Activated CD8-positive, alpha-beta T cell treated with anti-CD3 and anti-CD28 coated beads, Interleukin-2, amount 10 ng/mL, durations not matched to agents 7 days and 5 days (primary cell): ENCODE measurements at regions not wholly inside any gene's neighbourhood (a gene's known extent, or its start where the extent isn't known, plus 50 kb on each side); places are given as distances from the start of the nearest gene placed in this dataset.

ENCODE experiments used
- ATAC-seq: fragments of 150-1000 bp; cut with Tn5 transposase; one replicate; pipeline ENCODE4 v1.10.0; 2021; ENCODE audit warnings: moderate library complexity
- CTCF ChIA-PET: fragments of 350-600 bp; sonication (Branson Sonifier 250); formaldehyde crosslinking; loops from one replicate; lab custom pipeline; 2021; ENCODE audit warnings: antibody characterized with exemption; lab: Charles Lee
- POLR2A ChIA-PET: fragments of 350-600 bp; sonication (Branson Sonifier 250); formaldehyde crosslinking; loops from one replicate; lab custom pipeline; 2021; ENCODE audit warnings: antibody characterized with exemption; lab: Charles Lee
- DNase-seq: peaks from one replicate; pipeline ENCODE4 v3.0.0-alpha.2; 2020
- H3K27ac Mint-ChIP-seq: one replicate; pipeline ENCODE4 v1.8.0; 2021; ENCODE audit warnings: mild to moderate bottlenecking, mixed read lengths
- H3K27me3 Mint-ChIP-seq: one replicate; pipeline ENCODE4 v1.8.0; 2021; ENCODE audit warnings: low read depth, mixed read lengths
- H3K36me3 Mint-ChIP-seq: one replicate; pipeline ENCODE4 v1.8.0; 2021; ENCODE audit warnings: low read depth, mixed read lengths
- H3K4me1 Mint-ChIP-seq: one replicate; pipeline ENCODE4 v1.8.0; 2021; ENCODE audit warnings: low read depth, mixed read lengths
- H3K4me3 Mint-ChIP-seq: one replicate; pipeline ENCODE4 v1.8.0; 2021; ENCODE audit warnings: mild to moderate bottlenecking, mixed read lengths
- H3K9me3 Mint-ChIP-seq: one replicate; pipeline ENCODE4 v1.8.0; 2022; ENCODE audit warnings: mixed read lengths; ENCODE audit not compliant: insufficient read depth

GRCh38 chr1:22262583-22262982 lies 119.7 kb upstream of the WNT4 start:
- no peak overlapping the region for H3K4me3 Mint-ChIP-seq
- ChIA-PET CTCF (no interaction called here), POLR2A (no interaction called here)
- peak; percentile 53 for ATAC-seq
- H3K27ac Mint-ChIP-seq = no peak overlapping the region
- no peak for DNase-seq
- H3K36me3 Mint-ChIP-seq = no peaks in the 10 kb centered on the region
- peaks cover 2% of the 10 kb centered on the region for H3K4me1 Mint-ChIP-seq
- H3K27me3 Mint-ChIP-seq = peaks cover 2% of the 10 kb centered on the region
- no peaks in the 10 kb centered on the region for H3K9me3 Mint-ChIP-seq

GRCh38 chr1:22263359-22263758 lies 120.5 kb upstream of the WNT4 start:
- ATAC-seq = no peak
- Mint-ChIP-seq H3K4me3 (no peak overlapping the region), H3K27ac (no peak overlapping the region), H3K4me1 (peaks cover 2% of the 10 kb centered on the region), H3K36me3 (no peaks in the 10 kb centered on the region), H3K27me3 (peaks cover 2% of the 10 kb centered on the region), H3K9me3 (no peaks in the 10 kb centered on the region)
- POLR2A ChIA-PET = no interaction called here
- CTCF ChIA-PET = no interaction called here
- DNase-seq = no peak

- Mint-ChIP-seq H3K4me1 (peaks cover 2% of the 10 kb centered on the region), H3K27ac (no peak overlapping the region), H3K36me3 (no peaks in the 10 kb centered on the region), H3K9me3 (no peaks in the 10 kb centered on the region), H3K27me3 (peaks cover 2% of the 10 kb centered on the region), H3K4me3 (no peak overlapping the region)
- DNase-seq (no peak), ATAC-seq (no peak)
- ChIA-PET POLR2A (no interaction called here), CTCF (no interaction called here)
Measured at GRCh38 chr1:22264464-22265341, 121.8 kb upstream of the WNT4 start.

- ATAC-seq (no peak), DNase-seq (no peak)
- Mint-ChIP-seq H3K4me1 (peaks cover 2% of the 10 kb centered on the region), H3K27ac (no peak overlapping the region), H3K27me3 (peaks cover 2% of the 10 kb centered on the region), H3K4me3 (no peak overlapping the region), H3K9me3 (no peaks in the 10 kb centered on the region), H3K36me3 (no peaks in the 10 kb centered on the region)
- ChIA-PET CTCF (no interaction called here), POLR2A (no interaction called here)
Measured at GRCh38 chr1:22266141-22266540, 123.2 kb upstream of the WNT4 start.

- H3K9me3 Mint-ChIP-seq = no peaks in the 10 kb centered on the region
- ChIA-PET CTCF (no interaction called here), POLR2A (interaction anchor here (1.0 kb wide), 1 partner anchor 11 kb away, joined by 4 read pairs; no protein-coding TSS in a partner anchor)
- H3K27ac Mint-ChIP-seq = no peak overlapping the region
- no peak for ATAC-seq
- H3K4me1 Mint-ChIP-seq = peaks cover 2% of the 10 kb centered on the region
- H3K4me3 Mint-ChIP-seq = no peak overlapping the region
- H3K36me3 Mint-ChIP-seq = no peaks in the 10 kb centered on the region
- no peak for DNase-seq
- H3K27me3 Mint-ChIP-seq = peaks cover 6% of the 10 kb centered on the region
Measured at GRCh38 chr1:22267413-22268175, 124.7 kb upstream of the WNT4 start.

- Mint-ChIP-seq H3K4me3 (no peak overlapping the region), H3K9me3 (no peaks in the 10 kb centered on the region), H3K27ac (no peak overlapping the region), H3K27me3 (peaks cover 6% of the 10 kb centered on the region), H3K4me1 (no peaks in the 10 kb centered on the region), H3K36me3 (no peaks in the 10 kb centered on the region)
- ATAC-seq (no peak), DNase-seq (no peak)
- CTCF ChIA-PET = no interaction called here
- POLR2A ChIA-PET = no interaction called here
Measured at GRCh38 chr1:22268327-22268726, 125.4 kb upstream of the WNT4 start.

GRCh38 chr1:22271847-22272801 lies 129.2 kb upstream of the WNT4 start:
- Mint-ChIP-seq H3K4me1 (no peaks in the 10 kb centered on the region), H3K27me3 (peaks cover 7% of the 10 kb centered on the region), H3K9me3 (no peaks in the 10 kb centered on the region), H3K4me3 (no peak overlapping the region), H3K36me3 (no peaks in the 10 kb centered on the region), H3K27ac (no peak overlapping the region)
- no peak for ATAC-seq
- POLR2A ChIA-PET = no interaction called here
- no peak for DNase-seq
- CTCF ChIA-PET = interaction anchor here (1.2 kb wide), 1 partner anchor 1002 kb away, joined by 3 read pairs; no protein-coding TSS in a partner anchor

GRCh38 chr1:22273686-22274681 lies 131.1 kb upstream of the WNT4 start:
- DNase-seq = no peak
- Mint-ChIP-seq H3K4me1 (no peaks in the 10 kb centered on the region), H3K27me3 (peaks cover 7% of the 10 kb centered on the region), H3K4me3 (no peak overlapping the region), H3K36me3 (no peaks in the 10 kb centered on the region), H3K9me3 (no peaks in the 10 kb centered on the region), H3K27ac (no peak overlapping the region)
- no peak for ATAC-seq
- ChIA-PET CTCF (interaction anchor here (1.5 kb wide), 1 partner anchor 18 kb away, joined by 3 read pairs; no protein-coding TSS in a partner anchor), POLR2A (interaction anchor here (0.6 kb wide), 1 partner anchor 1945 kb away, joined by 3 read pairs; no protein-coding TSS in a partner anchor)

GRCh38 chr1:22275167-22275566 lies 132.3 kb upstream of the WNT4 start:
- H3K4me3 Mint-ChIP-seq = no peak overlapping the region
- ATAC-seq (no peak), DNase-seq (no peak)
- H3K27me3 Mint-ChIP-seq = peaks cover 9% of the 10 kb centered on the region
- no peaks in the 10 kb centered on the region for H3K4me1 Mint-ChIP-seq
- no peaks in the 10 kb centered on the region for H3K36me3 Mint-ChIP-seq
- POLR2A ChIA-PET = no interaction called here
- CTCF ChIA-PET = interaction anchor here (1.5 kb wide), 1 partner anchor 17 kb away, joined by 3 read pairs; no protein-coding TSS in a partner anchor
- no peak overlapping the region for H3K27ac Mint-ChIP-seq
- H3K9me3 Mint-ChIP-seq = no peaks in the 10 kb centered on the region

GRCh38 chr1:22275626-22276395 lies 132.9 kb upstream of the WNT4 start:
- H3K9me3 Mint-ChIP-seq = no peaks in the 10 kb centered on the region
- POLR2A ChIA-PET = no interaction called here
- peaks cover 9% of the 10 kb centered on the region for H3K27me3 Mint-ChIP-seq

More at GRCh38 chr1:22275626-22276395, 132.9 kb upstream of the WNT4 start:
- Mint-ChIP-seq H3K4me1 (no peaks in the 10 kb centered on the region), H3K36me3 (no peaks in the 10 kb centered on the region), H3K27ac (no peak overlapping the region), H3K4me3 (no peak overlapping the region)
- DNase-seq (peak; percentile 52), ATAC-seq (peak; percentile 70)
- CTCF ChIA-PET = interaction anchor here (0.6 to 1.5 kb wide), 2 partner anchors 16 to 170 kb away, joined by 3 read pairs; no protein-coding TSS in a partner anchor
